H9 (cell line): ENCODE measurements at regions not wholly inside any gene's neighbourhood (a gene's known extent, or its start where the extent isn't known, plus 50 kb on each side); places are given as distances from the start of the nearest gene placed in this dataset.

ENCODE experiments used
- DNase-seq: peaks from one replicate; pipeline ENCODE4 v3.0.0-alpha.2; 2017
- H2AFZ ChIP-seq: one replicate; pipeline ENCODE4 v1.6.1; 2013; ENCODE audit warnings: mild to moderate bottlenecking, low read length, control low read depth, moderate library complexity
- H2AK5ac ChIP-seq: 2 replicates; pipeline ENCODE4 v1.6.1; 2013; ENCODE audit warnings: low read length, control low read depth, mixed read lengths; ENCODE audit not compliant: insufficient read length
- H2BK120ac ChIP-seq: one replicate; pipeline ENCODE4 v1.6.1; 2013; ENCODE audit warnings: low read depth, mild to moderate bottlenecking, low read length, control low read depth, inconsistent platforms; ENCODE audit not compliant: poor library complexity, severe bottlenecking
- H2BK12ac ChIP-seq: 2 replicates; pipeline ENCODE4 v1.6.1; 2013; ENCODE audit warnings: low read length, control low read depth, mixed read lengths, low read depth; ENCODE audit not compliant: insufficient read length
- H2BK15ac ChIP-seq: 2 replicates; pipeline ENCODE4 v1.6.1; 2013; ENCODE audit warnings: low read depth, low read length, control low read depth
- H2BK20ac ChIP-seq: one replicate; pipeline ENCODE4 v1.6.1; 2013; ENCODE audit warnings: low read depth, mild to moderate bottlenecking, low read length, control low read depth, inconsistent platforms; ENCODE audit not compliant: poor library complexity, severe bottlenecking
- H2BK5ac ChIP-seq: 2 replicates; pipeline ENCODE4 v1.6.1; 2013; ENCODE audit warnings: low read length, control low read depth, mixed read lengths; ENCODE audit not compliant: insufficient read length
- H3K14ac ChIP-seq: 2 replicates; pipeline ENCODE4 v1.6.1; 2013; ENCODE audit warnings: low read length, control low read depth; ENCODE audit not compliant: insufficient read depth
- H3K18ac ChIP-seq: 2 replicates; pipeline ENCODE4 v1.6.1; 2013; ENCODE audit warnings: low read depth, mild to moderate bottlenecking, mixed read lengths, low read length, control low read depth; ENCODE audit not compliant: insufficient read length
- H3K23ac ChIP-seq: 2 replicates; pipeline ENCODE4 v1.6.1; 2013; ENCODE audit warnings: low read length, control low read depth, mixed read lengths, low read depth; ENCODE audit not compliant: insufficient read length
- H3K23me2 ChIP-seq: 2 replicates; pipeline ENCODE4 v1.6.1; 2013; ENCODE audit warnings: low read depth, mild to moderate bottlenecking, mixed read lengths, low read length, control low read depth; ENCODE audit not compliant: insufficient read length, poor library complexity, severe bottlenecking
- H3K27ac ChIP-seq: 2 replicates; pipeline ENCODE4 v1.5.1; 2013; ENCODE audit warnings: low read length, control low read depth, mixed read lengths, low read depth; ENCODE audit not compliant: insufficient read length
- H3K27me3 ChIP-seq: 2 replicates; pipeline ENCODE4 v1.6.1; 2013; ENCODE audit warnings: low read length, control low read depth, inconsistent platforms; ENCODE audit not compliant: insufficient read depth
- H3K4ac ChIP-seq: 2 replicates; pipeline ENCODE4 v1.6.1; 2013; ENCODE audit warnings: low read depth, mild to moderate bottlenecking, control low read depth, inconsistent platforms, low read length, moderate library complexity
- H3K4me1 ChIP-seq: 2 replicates; pipeline ENCODE4 v1.6.1; 2013; ENCODE audit warnings: low read length, control low read depth, inconsistent platforms; ENCODE audit not compliant: insufficient read depth
- H3K4me2 ChIP-seq: 2 replicates; pipeline ENCODE4 v1.6.1; 2013; ENCODE audit warnings: low read length, control low read depth, mixed read lengths; ENCODE audit not compliant: insufficient read length, insufficient read depth
- H3K56ac ChIP-seq: 2 replicates; pipeline ENCODE4 v1.6.1; 2013; ENCODE audit warnings: low read depth, mild to moderate bottlenecking, mixed read lengths, low read length, control low read depth; ENCODE audit not compliant: insufficient read length
- H3K79me1 ChIP-seq: 2 replicates; pipeline ENCODE4 v1.6.1; 2013; ENCODE audit warnings: low read depth, mild to moderate bottlenecking, moderate library complexity, low read length, control low read depth, inconsistent platforms; ENCODE audit not compliant: insufficient read depth, poor library complexity, severe bottlenecking
- H3K79me2 ChIP-seq: 2 replicates; pipeline ENCODE4 v1.6.1; 2013; ENCODE audit warnings: low read length, control low read depth, inconsistent platforms; ENCODE audit not compliant: insufficient read depth
- H3K9ac ChIP-seq: 2 replicates; pipeline ENCODE4 v1.6.1; 2013; ENCODE audit warnings: low read length, control low read depth, mixed read lengths; ENCODE audit not compliant: insufficient read length; ENCODE audit errors: extremely low read depth
- H3K9me3 ChIP-seq: one replicate; pipeline ENCODE4 v1.6.1; 2013; ENCODE audit warnings: low read depth, low read length, inconsistent platforms; ENCODE audit not compliant: control insufficient read depth
- H3T11ph ChIP-seq: one replicate; pipeline ENCODE4 v1.6.1; 2013; ENCODE audit warnings: mild to moderate bottlenecking, low read length, control low read depth, inconsistent platforms
- H4K20me1 ChIP-seq: one replicate; pipeline ENCODE4 v1.6.1; 2013; ENCODE audit not compliant: control insufficient read depth, insufficient read length, insufficient read depth
- H4K5ac ChIP-seq: 2 replicates; pipeline ENCODE4 v1.6.1; 2013; ENCODE audit warnings: low read depth, mild to moderate bottlenecking, mixed read lengths, low read length, control low read depth; ENCODE audit not compliant: insufficient read length
- H4K8ac ChIP-seq: replicated peaks from 2 replicates; pipeline ENCODE4 v1.6.1; 2013; ENCODE audit warnings: low read length, control low read depth, mixed read lengths, low read depth; ENCODE audit not compliant: insufficient read length
- H4K91ac ChIP-seq: 2 replicates; pipeline ENCODE4 v1.6.1; 2013; ENCODE audit warnings: low read depth, mild to moderate bottlenecking, moderate library complexity, mixed read lengths, low read length, control low read depth; ENCODE audit not compliant: insufficient read length
- H3K27ac Mint-ChIP-seq, 3 experiments: 2 replicates in 2 of 3; 3 replicates in 1 of 3; pipeline ENCODE4 v1.8.0; 2020 to 2021; ENCODE audit warnings: mixed read lengths in 3 of 3, mild to moderate bottlenecking in 1 of 3, moderate library complexity in 1 of 3
- H3K27me3 Mint-ChIP-seq: 2 replicates; pipeline ENCODE4 v1.8.0; 2021; ENCODE audit warnings: low read depth, mild to moderate bottlenecking, moderate library complexity, mixed read lengths
- H3K36me3 Mint-ChIP-seq, 3 experiments: 2 replicates in 2 of 3; 3 replicates in 1 of 3; pipeline ENCODE4 v1.8.0; 2020 to 2021; ENCODE audit warnings: low read depth in 3 of 3, mixed read lengths in 3 of 3; ENCODE audit not compliant: insufficient read depth in 1 of 3
- H3K4me1 Mint-ChIP-seq, 2 experiments: 2 replicates each; pipeline ENCODE4 v1.8.0; 2020; ENCODE audit warnings: mixed read lengths in 2 of 2
- H3K4me3 Mint-ChIP-seq, 2 experiments: 2 replicates in 1 of 2; 3 replicates in 1 of 2; pipeline ENCODE4 v1.8.0; 2020 to 2021; ENCODE audit warnings: mild to moderate bottlenecking in 2 of 2, mixed read lengths in 2 of 2, moderate library complexity in 1 of 2
- H3K9me3 Mint-ChIP-seq, 2 experiments: 2 replicates in 1 of 2; 3 replicates in 1 of 2; pipeline ENCODE4 v1.8.0; 2020; ENCODE audit warnings: mild to moderate bottlenecking in 2 of 2, mixed read lengths in 2 of 2, moderate library complexity in 1 of 2
- CTCF ChIP-seq: fragments of 200-600 bp; sonication (generic); conservative IDR thresholded peaks from 3 replicates; pipeline ENCODE4 v1.8.0; 2021; ENCODE audit warnings: antibody characterized with exemption, mild to moderate bottlenecking
- WGBS: extraction: QIAGEN DNeasy Blood & Tissue Kit; methylation state at CpG from one replicate; pipeline ENCODE4 v1.1.7; 2013; ENCODE audit warnings: missing lambda C conversion rate, low lambda C conversion rate, mixed read lengths; ENCODE audit not compliant: insufficient read length; ENCODE audit errors: extremely low coverage; 5-methylcytosine and 5-hydroxymethylcytosine counted together

- H3K36me3 Mint-ChIP-seq, result no peaks in the 10 kb centered on the region
These were observed 130.6 kb downstream of the RBM46 start for GRCh38 chr4:154911608-154912098.

More at GRCh38 chr4:154911608-154912098, 130.6 kb downstream of the RBM46 start:
- Histone ChIP-seq H3K23me2 (no peaks in the 10 kb centered on the region), H4K5ac (no peak overlapping the region), H3K9ac (no peak overlapping the region), H4K91ac (no peak overlapping the region), H3K23ac (no peak overlapping the region), H3K14ac (peak overlapping the region; percentile 36; the same call in 1 of the 2 replicates), H2BK5ac (no peak overlapping the region), H3K4ac (no peak overlapping the region), H3T11ph (no peak overlapping the region), H3K56ac (no peak overlapping the region), H2BK120ac (no peak overlapping the region), H3K18ac (no peak overlapping the region), H2AFZ (no peak overlapping the region), H4K8ac (no peak overlapping the region), H3K4me2 (no peak overlapping the region), H3K4me1 (peaks cover 10% of the 10 kb centered on the region), H3K27ac (no peak overlapping the region), H2BK12ac (no peak overlapping the region), H3K79me1 (no peaks in the 10 kb centered on the region), H2BK20ac (no peak overlapping the region), H3K27me3 (no peaks in the 10 kb centered on the region), H4K20me1 (no peaks in the 10 kb centered on the region), H3K79me2 (no peaks in the 10 kb centered on the region), H2AK5ac (no peak overlapping the region), H2BK15ac (no peak overlapping the region), H3K9me3 (no peaks in the 10 kb centered on the region)
- TF ChIP-seq CTCF, result no peak
- peaks cover 21 to 24% of the 10 kb centered on the region in 2 experiments for H3K4me1 Mint-ChIP-seq
- H3K4me3 Mint-ChIP-seq, result no peak overlapping the region
- H3K27me3 Mint-ChIP-seq, result no peaks in the 10 kb centered on the region
- WGBS, result no CpG with 5 or more reads among the region's 3 CpGs
- no peaks in the 10 kb centered on the region for H3K9me3 Mint-ChIP-seq
- no peak overlapping the region for H3K27ac Mint-ChIP-seq
- no peak for DNase-seq
